ENCODE measurements at regions not wholly inside any gene's neighbourhood (a gene's known extent, or its start where the extent isn't known, plus 50 kb on each side); places are given as distances from the start of the nearest gene placed in this dataset.

DNA sequence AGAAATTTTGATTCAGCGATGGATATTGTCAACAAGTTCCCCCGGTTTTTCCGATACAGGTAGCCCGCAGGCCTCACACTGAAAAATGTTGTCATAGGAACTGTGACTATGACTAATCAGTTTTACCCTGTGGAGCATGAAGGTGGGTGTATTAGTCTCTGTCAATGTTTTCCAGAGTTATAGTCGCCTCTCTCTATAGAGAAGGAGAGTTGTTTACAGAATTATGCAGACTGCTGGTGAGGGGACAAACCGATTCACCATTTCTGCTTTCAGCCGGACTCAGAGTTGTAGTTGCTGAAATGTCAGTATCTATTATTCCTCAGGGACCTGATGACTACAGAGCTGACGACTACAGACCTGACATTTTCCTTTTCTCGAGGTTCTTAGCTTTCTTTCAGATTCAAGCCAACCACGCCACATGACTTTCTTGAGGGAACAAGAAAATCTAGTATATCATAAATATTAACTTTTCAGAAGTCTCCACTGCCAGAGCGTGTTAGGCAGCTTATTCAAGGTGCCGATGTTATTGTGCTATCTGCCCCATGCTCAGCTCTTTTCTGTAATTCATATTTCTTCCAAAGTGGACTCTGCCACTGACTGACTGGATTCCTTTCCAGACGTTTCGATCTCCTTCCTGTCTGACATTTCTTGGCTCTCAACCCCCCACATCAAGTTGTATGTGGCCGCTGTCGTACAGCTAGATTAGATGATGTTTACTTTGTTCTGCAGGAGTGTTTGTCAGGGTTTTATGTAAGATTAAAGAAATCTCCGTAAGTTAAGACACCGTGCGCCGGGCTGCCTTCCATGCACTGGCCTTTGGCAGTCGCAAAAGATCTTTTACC is 178.1 kb downstream of the FGF1 start:
- no peak for DNase-seq (ENCODE audit: low read depth)

- DNase-seq (ENCODE audit: low read depth) = no peak
Measured at GRCh38 chr5:142506756-142507155, 179.1 kb downstream of the FGF1 start.

DNA sequence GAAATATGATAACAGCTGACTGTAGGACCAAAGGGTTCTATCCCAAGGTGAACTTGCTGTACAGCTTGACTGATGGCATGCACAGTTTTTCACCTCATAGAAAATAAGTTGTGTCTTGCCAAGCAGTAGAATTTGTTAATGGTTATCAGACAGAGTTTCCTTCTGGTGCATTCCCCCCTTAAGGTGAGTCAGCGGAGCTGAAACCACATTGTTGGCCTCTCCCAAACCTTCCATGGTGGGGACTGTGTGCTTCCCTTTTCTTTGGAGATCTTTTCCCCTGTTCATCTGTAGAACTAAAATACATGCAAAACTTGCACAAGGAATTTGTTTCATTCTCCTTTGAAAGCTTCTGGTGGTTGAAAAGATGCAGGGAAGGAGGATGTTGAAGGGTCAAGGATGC is 179.8 kb downstream of the FGF1 start:
- no peak for DNase-seq (ENCODE audit: low read depth)

DNA sequence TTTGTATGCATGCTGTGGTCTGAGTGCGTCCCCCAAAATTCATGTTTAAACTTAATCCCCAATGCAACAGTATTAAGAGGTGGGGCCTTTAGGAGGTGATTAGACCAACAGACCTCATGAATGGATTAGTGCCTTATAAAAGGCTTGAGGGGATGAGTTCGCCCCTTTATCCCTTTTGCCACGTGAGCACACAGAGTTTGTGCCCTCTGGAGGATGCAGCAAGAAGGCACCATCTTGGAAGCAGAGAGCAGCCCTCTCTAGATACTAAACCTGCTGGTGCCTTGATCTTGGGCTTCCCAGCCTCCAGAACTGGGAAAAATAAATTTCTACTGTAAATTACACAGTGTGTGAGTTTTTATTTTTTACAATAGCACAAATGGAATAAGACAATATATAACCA is 177.1 kb upstream of the SPRY4 start:
- DNase-seq (ENCODE audit: low read depth) = no peak

GRCh38 chr5:142500227-142500905 is 175.5 kb upstream of the SPRY4 start:
- no peak for DNase-seq (ENCODE audit: low read depth)

- DNase-seq (ENCODE audit: low read depth) = no peak
Measured at GRCh38 chr5:142499591-142500226, 174.9 kb upstream of the SPRY4 start.

DNA sequence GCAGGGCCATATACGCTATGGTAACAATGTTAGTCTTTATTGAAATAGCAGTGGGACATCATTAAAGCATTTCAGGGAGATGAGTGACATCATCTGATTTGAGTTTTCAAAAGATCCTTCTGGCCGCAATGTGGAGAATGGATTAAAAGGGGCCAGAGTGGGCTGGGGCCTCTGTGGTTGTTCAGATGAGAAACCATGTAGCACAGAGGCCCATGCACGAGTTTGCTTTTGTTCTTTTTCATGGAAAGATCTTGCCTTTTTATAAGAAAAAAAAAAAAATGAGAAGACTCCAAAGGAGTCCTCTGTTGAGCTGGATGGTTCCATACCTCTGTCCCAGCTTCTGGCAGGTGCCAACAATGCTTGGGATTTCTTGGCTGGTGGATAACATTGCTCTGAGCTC is 173.5 kb upstream of the SPRY4 start:
- DNase-seq (ENCODE audit: low read depth) = no peak

DNA sequence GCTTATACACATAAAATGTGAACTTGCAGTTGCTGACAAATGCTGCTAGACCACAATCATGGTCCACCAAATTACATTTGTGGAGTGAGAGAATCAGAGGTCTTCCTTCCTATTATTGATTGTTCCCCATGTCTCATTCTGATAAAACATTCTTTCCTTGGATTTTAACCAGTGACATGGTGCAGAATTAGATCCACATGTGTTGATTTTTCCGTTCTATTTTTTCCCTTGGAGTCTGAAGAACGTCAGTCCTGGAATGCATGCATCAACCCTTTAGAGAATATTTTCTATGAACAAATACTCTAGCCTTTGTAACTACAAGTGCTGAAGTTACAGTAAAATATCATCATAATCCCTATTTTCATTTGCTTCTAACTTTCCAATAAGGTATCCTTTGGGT is 170.7 kb upstream of the SPRY4 start:
- DNase-seq (ENCODE audit: low read depth) = no peak

- DNase-seq (ENCODE audit: low read depth) = no peak
Measured at GRCh38 chr5:142493875-142494518, 169.2 kb upstream of the SPRY4 start.

DNA sequence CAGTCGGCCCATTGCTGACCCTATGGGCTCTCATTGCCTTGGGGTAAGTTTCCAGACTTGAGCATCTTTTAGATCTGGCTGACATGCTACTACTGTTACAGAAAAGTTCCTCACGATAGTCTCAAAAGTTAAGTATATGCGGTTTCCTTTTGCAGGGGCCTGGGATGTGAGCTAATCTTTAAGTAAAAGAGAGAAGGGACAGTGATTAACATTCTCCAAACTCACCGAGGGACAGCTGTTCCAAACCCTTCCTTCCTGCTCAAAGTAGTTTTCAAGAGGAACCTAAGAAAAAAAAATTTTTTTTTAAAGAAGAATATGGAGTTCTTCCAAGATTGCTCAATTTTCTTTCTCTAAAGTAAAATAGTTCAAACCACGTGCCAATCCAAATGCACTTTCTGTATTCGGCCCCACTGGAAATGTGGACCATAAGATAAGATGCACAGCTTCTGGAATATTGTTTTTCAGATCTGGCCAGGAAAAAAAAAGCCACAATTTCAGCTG is 168.0 kb upstream of the SPRY4 start:
- no peak for DNase-seq (ENCODE audit: low read depth)

DNA sequence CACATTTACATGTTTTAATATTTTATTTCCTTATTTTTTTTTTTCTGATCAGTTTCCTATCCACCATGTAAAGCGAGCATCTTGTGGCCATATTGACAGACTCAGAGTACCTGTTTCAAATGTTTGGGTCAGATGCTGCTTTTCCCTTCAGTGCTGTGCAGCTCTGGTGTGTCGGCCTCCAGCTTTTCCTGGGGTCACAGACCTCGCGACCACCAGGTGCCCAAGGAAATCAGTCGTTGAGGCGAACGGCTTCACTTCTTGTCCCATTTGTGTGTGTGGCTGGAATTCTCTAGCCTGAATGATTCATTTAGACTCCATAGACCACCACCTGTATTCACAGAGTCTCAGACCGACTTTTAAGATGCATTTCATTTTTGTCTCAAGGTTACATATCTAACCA is 166.9 kb upstream of the SPRY4 start:
- DNase-seq (ENCODE audit: low read depth) = no peak

- DNase-seq (ENCODE audit: low read depth) = no peak
Measured at GRCh38 chr5:142491270-142491669, 166.4 kb upstream of the SPRY4 start.

- no peak for DNase-seq (ENCODE audit: low read depth)
Measured at GRCh38 chr5:142486581-142486980, 161.8 kb upstream of the SPRY4 start.

- DNase-seq (ENCODE audit: low read depth) = no peak
Measured at GRCh38 chr5:142486020-142486419, 161.2 kb upstream of the SPRY4 start.

DNA sequence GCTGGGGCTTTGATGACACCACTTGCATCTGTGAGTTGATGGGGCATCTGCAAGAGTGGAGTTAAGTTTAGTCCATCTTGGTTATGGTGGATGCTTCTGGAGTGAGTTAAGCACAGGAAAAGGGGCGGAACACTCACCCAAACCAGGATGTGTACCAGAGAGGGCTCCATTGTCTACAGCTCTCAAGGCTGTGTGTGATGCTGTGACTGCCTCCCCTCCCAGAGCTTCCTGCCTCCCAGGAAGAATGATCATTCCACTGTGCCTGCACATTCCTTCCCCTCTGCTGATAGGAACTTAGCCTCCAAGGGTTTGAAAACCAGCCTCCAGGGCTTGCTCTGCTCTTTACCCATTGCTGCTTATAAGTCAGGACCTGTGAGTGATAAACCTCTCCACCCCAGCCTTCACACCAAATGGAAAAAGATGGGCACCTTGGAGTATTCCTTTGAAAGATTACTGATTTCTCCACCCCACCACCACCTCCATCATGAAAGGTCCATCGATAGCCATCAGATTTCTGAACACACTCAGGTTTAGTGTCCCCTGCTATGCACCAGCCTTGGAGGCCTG is 160.1 kb upstream of the SPRY4 start:
- no peak for DNase-seq (ENCODE audit: low read depth)

- DNase-seq (ENCODE audit: low read depth) = no peak
Measured at GRCh38 chr5:142482207-142482606, 157.4 kb upstream of the SPRY4 start.

- no peak for DNase-seq (ENCODE audit: low read depth)
Measured at GRCh38 chr5:142481410-142481809, 156.6 kb upstream of the SPRY4 start.

DNA sequence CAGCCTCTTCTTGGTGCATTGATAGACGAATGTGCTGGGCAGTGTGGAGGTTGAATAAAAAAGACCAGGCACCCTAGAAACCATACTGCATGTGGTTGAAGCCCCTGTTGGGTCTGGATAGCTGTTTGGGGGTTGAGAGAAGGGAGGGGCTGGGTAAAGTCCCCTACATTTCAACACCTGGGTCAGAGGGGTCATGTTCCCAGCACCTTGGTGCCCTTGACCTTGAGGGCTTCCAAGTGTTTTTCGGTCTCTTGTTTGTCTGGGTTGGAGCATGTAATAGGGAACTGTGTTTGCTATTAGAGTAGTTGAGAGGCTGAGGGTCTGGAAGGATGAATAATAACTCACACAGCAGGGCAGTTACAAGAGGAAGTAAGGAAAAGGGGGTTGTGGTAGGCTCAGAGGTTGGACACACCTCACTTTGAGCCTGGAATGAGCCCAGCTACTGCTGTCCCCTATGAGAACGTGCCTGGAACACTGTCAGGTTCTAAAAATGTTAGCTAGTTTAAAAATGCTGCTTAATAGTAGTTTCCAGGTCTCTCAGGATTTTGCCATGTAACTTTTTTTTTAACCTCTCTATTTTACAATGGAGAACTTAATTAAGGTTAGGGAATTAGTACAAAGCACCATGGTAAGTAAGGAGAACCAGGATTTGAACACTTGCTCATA is 155.2 kb upstream of the SPRY4 start:
- no peak for DNase-seq (ENCODE audit: low read depth)

- DNase-seq (ENCODE audit: low read depth) = no peak
Measured at GRCh38 chr5:142479150-142479549, 154.3 kb upstream of the SPRY4 start.

DNA sequence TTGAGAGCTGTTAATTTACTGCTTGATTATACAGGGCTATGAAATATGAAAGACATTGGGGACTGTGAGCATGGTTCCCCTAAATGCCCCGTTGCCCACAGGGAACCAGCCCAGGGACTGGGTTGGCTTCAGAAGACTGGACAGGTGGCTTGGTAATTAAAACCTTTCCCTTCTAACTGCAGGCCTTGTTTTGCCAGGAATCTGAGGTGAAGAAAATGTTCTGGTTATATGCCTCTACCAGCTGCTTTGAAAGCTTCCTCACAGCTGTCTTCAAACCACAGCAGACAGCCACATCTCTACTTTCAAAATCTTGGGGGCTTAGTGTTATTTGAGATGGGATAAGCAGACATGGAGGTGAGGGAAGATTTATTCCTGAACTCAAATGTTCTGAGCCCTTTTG is 153.3 kb upstream of the SPRY4 start:
- no peak for DNase-seq (ENCODE audit: low read depth)

DNA sequence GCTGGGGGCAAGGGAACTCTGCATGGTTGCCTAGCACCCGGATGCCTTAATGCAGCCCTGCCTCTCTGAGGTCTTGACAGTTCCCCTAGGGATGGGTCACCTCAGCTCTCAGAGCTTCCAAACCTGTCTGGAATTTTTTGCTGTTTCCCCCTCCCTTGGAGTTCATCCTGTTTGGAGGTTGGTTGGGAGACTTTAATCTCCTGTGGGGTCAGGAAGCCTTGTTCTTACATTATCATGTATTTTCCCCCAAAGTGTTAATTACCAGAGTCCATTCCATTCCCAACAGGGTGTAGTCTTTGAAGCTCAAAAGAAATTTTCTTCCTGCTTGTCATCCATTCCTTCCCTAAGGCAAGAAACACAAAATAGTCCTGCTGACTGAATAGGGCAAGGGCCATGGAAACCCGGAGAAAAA is 150.3 kb upstream of the SPRY4 start:
- no peak for DNase-seq (ENCODE audit: low read depth)

Measured in activated T-cell treated with anti-CD3 and anti-CD28 coated beads for 48 hours (primary cell).